ENCODE measurements at regions not wholly inside any gene's neighbourhood (a gene's known extent, or its start where the extent isn't known, plus 50 kb on each side); places are given as distances from the start of the nearest gene placed in this dataset.
"Not testable (repeated sequence)": the region's sequence is repeated elsewhere in the genome, so short reads cannot be mapped to it uniquely, and the experiment has no call there.

GRCh38 chr7:91446819-91447218, 182.6 kb downstream of the FZD1 start:
- DNase-seq (ENCODE audit: low read depth in 2 of 3, low spot score in 2 of 3) = no peak

DNA sequence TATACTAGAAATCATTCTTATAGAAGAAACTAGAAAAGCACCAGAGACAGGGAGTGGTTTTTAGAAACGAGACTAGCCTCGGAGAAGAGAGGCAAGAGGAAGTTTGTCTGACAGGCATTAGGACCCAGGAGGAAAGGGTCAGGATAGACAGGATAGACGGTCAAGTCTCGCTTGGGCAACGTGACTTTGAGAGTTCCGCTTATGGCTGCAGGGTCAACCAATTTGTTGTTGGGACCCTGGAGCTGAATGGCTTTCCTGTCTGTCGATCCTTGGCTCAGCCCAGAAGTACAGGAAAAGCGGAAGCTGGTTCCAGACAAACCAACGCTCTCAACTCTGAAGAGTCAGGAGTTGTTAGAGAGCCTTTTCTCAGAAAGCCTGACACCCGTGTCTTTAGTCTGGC, 191.2 kb downstream of the FZD1 start:
- no peak for DNase-seq (ENCODE audit: low read depth in 2 of 3, low spot score in 2 of 3)

DNA sequence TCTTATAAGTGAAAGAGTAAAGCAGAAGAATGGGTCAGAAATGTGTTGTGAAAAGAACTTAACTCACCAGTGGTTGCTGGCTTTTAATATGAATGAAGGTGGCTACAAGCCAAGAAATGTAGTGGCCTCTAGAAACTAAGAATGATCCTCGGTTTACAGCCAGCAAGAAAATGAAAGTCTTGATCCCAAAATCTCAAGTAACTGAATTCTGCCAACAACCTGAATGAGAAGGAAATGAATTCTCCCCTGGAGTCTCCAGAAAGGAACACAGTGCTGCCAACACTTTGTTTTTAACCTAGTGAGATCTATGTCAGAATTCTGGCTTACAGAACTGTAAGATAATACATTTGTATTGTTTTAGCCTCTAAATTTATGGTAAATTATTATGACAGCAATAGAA, 193.0 kb downstream of the FZD1 start:
- DNase-seq (ENCODE audit: low read depth in 2 of 3, low spot score in 2 of 3) = no peak

GRCh38 chr7:91459539-91459938, 195.3 kb downstream of the FZD1 start:
- no peak for DNase-seq (ENCODE audit: low read depth in 2 of 3, low spot score in 2 of 3)

DNA sequence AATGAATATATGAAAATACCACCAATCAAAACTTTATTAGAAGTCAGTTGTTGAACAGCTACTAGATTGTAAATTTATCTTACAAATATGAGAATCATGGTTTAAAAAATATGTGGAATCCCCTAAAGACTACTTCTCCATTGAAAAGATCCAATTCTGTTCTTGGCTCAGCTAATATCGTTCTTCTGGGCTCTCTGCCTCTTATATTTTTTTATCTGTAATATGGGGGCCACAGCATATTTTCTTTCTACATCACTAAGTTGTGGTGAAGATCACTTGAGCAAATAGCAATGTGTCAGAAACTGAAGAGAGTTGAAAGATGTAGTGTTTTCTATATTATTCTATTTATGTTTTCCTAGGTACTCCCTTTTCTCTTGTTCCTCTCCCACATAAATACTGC, 198.1 kb downstream of the FZD1 start:
- no peak for DNase-seq (ENCODE audit: low read depth in 2 of 3, low spot score in 2 of 3)

DNA sequence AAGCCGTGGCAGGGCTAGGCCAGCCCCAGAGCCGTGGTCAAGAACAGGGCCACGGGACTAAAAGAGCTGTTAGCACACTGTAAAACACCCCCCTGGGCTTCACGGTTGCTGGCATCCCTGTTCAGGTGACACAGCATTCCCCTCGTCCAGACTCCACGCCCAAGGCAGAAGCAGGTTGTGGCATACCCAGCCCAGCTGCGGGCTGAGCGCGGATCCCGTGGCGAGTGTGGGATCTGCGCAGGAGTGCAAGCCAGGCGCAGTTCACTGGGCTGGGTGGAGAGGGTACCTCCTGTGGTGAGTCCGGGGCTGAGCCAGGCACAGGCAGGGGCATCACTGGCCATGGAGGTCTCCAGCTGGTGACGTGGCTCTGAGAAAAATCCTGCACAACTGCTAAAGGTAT, 199.1 kb downstream of the FZD1 start:
- DNase-seq (ENCODE audit: low read depth in 2 of 3, low spot score in 2 of 3) = no peak

- no peak for DNase-seq (ENCODE audit: low read depth in 2 of 3, low spot score in 2 of 3)
Observed at GRCh38 chr7:91465595-91466061, 201.4 kb downstream of the FZD1 start.

DNA sequence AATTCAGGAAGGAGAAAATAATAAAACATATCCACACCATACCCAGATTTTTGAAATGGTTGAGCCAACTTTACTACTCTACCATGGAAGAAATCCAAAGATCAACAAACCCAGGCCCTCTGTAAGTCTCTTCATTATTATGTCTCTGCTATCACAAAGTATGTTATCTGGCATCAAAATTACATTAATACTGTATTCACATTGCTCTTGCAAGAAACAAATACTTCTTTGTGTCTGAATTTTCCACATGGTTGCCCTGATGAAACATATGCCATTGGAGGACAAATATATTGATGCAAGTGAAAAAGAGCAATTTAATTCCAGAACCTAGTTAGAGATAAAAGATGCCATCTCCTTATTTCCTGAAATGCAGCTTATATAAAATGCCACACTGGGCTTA, 204.0 kb downstream of the FZD1 start:
- DNase-seq (ENCODE audit: low read depth in 2 of 3, low spot score in 2 of 3) = no peak

GRCh38 chr7:91473619-91474018, 209.4 kb downstream of the FZD1 start:
- no peak for DNase-seq (ENCODE audit: low read depth in 2 of 3, low spot score in 2 of 3)

DNA sequence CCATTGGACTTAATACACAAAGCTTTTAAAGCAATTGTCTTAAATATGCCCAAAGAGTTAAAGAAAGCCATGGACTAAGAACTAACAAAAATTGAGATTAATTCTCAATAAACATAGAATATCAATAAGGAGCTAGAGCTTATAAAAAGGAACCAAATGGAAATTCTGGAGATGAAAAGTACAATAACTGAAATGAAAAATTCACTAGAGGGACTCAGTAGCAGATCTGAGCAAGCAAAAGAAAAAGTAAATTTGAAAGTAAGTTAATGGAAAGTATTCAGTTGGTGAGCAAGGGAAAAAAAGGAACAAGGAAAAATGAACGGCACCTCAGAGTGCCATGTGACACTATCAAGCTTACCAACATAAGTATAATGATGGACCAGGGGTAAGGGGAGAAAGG, 209.8 kb downstream of the FZD1 start:
- DNase-seq (ENCODE audit: low read depth in 2 of 3, low spot score in 2 of 3) = no peak

- not testable (repeated sequence) for DNase-seq (ENCODE audit: low read depth in 2 of 3, low spot score in 2 of 3)
Observed at GRCh38 chr7:91480470-91480869, 216.2 kb downstream of the FZD1 start.

DNA sequence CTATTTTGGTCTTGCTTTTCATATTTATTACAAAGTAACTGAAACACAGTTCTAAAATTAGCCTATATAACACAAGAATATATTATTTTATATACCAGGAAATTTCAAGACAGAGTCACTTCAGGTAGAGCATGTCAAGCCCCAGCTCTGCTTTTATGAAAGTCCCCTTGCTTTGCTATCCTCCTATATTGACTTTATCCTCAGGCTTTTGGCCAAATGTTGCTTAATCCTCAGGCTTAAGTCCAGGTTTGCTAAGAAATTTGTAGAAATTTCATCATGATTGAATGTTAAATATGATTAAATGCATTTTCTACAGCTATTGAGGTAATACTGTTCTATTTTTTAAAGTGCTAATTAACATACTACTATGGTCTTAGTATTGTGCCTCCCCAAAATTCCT, 227.6 kb downstream of the FZD1 start:
- DNase-seq (ENCODE audit: low read depth in 2 of 3, low spot score in 2 of 3) = no peak

GRCh38 chr7:91492317-91492716, 228.1 kb downstream of the FZD1 start:
- DNase-seq (ENCODE audit: low read depth in 2 of 3, low spot score in 2 of 3) = no peak

DNA sequence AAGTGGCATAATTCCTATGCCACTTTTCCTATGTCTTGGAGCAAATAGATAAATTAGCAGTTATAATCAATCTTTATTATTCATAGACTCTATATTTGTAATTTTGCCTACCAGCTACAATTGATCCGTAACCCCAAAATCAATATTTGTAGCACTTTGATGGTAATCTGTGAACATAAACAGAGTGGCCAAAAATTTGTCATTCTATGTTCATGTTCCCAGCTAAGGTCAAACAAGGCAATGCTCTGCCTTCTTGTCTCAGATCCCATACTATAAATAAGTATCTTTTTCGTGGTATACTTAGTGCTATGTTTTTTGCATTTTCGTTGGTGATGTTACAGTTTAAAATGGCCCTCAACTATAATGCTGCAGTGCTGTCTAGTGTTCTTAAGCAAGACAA, 228.5 kb downstream of the FZD1 start:
- no peak for DNase-seq (ENCODE audit: low read depth in 2 of 3, low spot score in 2 of 3)

GRCh38 chr7:91494450-91494849, 230.2 kb downstream of the FZD1 start:
- no peak for DNase-seq (ENCODE audit: low read depth in 2 of 3, low spot score in 2 of 3)

GRCh38 chr7:91496251-91496820, 232.1 kb downstream of the FZD1 start:
- peak in 1 of 3 donors; percentile 35 for DNase-seq (ENCODE audit: low read depth in 2 of 3, low spot score in 2 of 3)

GRCh38 chr7:91497277-91497676, 233.0 kb downstream of the FZD1 start:
- DNase-seq (ENCODE audit: low read depth in 2 of 3, low spot score in 2 of 3) = not testable (repeated sequence)

- DNase-seq (ENCODE audit: low read depth in 2 of 3, low spot score in 2 of 3) = no peak
Observed at GRCh38 chr7:91503934-91504555, 239.8 kb downstream of the FZD1 start.

- no peak for DNase-seq (ENCODE audit: low read depth in 2 of 3, low spot score in 2 of 3)
Observed at GRCh38 chr7:91504919-91505318, 240.7 kb downstream of the FZD1 start.

DNA sequence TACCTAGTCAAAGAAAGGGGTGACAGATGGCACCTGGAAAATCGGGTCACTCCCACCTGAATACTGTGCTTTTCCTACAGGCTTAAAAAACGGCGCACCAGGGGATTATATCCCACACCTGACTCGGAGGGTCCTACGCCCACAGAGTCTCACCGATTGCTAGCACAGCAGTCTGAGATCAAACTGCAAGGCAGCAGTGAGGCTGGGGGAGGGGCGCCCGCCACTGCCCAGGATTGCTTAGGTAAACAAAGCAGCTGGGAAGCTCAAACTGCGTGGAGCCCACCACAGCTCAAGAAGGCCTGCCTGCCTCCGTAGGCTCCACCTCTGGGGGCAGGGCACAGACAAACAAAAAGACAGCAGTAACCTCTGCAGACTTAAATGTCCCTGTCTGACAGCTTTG, 242.7 kb downstream of the FZD1 start:
- DNase-seq (ENCODE audit: low read depth in 2 of 3, low spot score in 2 of 3) = not testable (repeated sequence)

DNA sequence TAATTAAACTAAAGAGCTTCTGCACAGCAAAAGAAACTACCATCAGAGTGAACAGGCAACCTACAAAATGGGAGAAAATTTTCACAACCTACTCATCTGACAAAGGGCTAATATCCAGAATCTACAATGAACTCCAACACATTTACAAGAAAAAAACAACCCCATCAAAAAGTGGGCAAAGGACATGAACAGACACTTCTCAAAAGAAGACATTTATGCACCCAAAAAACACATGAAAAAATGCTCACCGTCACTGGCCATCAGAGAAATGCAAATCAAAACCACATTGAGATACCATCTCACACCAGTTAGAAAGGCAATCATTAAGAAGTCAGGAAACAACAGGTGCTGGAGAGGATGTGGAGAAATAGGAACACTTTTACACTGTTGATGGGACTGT, 247.6 kb downstream of the FZD1 start:
- not testable (repeated sequence) for DNase-seq (ENCODE audit: low read depth in 2 of 3, low spot score in 2 of 3)

DNA sequence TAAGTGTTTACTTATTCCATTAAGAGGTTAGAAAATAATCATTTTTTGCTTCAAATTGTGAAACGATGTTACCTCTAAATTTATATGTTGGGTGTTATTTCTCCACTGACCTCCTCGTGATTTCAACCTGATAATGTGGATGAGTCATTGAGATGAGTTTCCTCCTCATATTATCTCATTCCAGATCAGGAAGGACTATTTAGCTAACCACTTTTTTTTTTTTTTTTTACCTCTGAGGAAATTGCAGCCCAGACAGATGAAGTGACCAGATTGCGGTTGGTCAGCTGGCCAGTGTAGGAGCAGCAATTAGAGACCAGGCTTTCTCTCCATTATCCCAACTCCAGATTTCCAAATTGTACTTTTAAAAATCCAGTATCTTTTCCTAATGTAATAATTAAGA, 248.7 kb downstream of the FZD1 start:
- DNase-seq (ENCODE audit: low read depth in 2 of 3, low spot score in 2 of 3) = no peak

DNA sequence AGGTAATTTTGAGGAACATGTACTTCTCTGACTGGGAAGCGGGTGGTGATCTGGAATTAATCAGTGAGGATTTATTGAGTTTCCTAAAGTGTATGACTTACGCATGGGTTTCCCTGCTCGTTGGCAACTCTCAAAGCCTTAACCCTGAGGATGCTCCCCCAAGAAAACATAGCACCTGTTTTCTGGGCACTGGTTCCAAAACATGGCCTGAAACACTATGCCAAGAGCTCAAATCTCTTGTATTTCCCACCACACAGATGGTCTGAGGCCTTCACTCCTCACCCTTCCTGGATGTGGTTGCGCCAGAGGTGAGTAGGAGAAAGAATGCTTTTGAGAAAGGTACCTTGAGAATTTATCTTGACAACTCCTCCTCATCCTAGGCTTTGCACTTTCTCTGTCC, 250.4 kb downstream of the FZD1 start:
- no peak for DNase-seq (ENCODE audit: low read depth in 2 of 3, low spot score in 2 of 3)
